Activated B cell treated with CpG ODN at 0.5 μM for 24 hours (primary cell): ENCODE measurements at regions not wholly inside any gene's neighbourhood (a gene's known extent, or its start where the extent isn't known, plus 50 kb on each side); places are given as distances from the start of the nearest gene placed in this dataset.

Experiments
- ATAC-seq: fragments of 200-7000 bp; cut with Tn5 transposase; one replicate; pipeline ENCODE4 v1.10.0; 2021; ENCODE audit warnings: low read depth, mild to moderate bottlenecking, moderate library complexity
- CTCF ChIA-PET: fragments of 350-600 bp; sonication (Branson Sonifier 250); formaldehyde crosslinking; loops from one replicate; lab custom pipeline; 2021; ENCODE audit warnings: antibody characterized with exemption; lab: Charles Lee
- POLR2A ChIA-PET: fragments of 350-600 bp; sonication (Branson Sonifier 250); formaldehyde crosslinking; loops from one replicate; lab custom pipeline; 2021; ENCODE audit warnings: antibody characterized with exemption; lab: Charles Lee
- DNase-seq: peaks from one replicate; pipeline ENCODE4 v3.0.0; 2022
- H3K27ac Mint-ChIP-seq: one replicate; pipeline ENCODE4 v1.8.0; 2020; ENCODE audit warnings: mixed read lengths
- H3K27me3 Mint-ChIP-seq: one replicate; pipeline ENCODE4 v1.8.0; 2021; ENCODE audit warnings: mixed read lengths
- H3K36me3 Mint-ChIP-seq: one replicate; pipeline ENCODE4 v1.8.0; 2021; ENCODE audit warnings: low read depth, mixed read lengths
- H3K4me1 Mint-ChIP-seq: one replicate; pipeline ENCODE4 v1.8.0; 2021; ENCODE audit warnings: mixed read lengths
- H3K4me3 Mint-ChIP-seq: one replicate; pipeline ENCODE4 v1.8.0; 2020; ENCODE audit warnings: mild to moderate bottlenecking, mixed read lengths
- H3K9me3 Mint-ChIP-seq: one replicate; pipeline ENCODE4 v1.8.0; 2020; ENCODE audit warnings: mixed read lengths
- intact Hi-C: fragments of 100-400 bp; cut with micrococcal nuclease; formaldehyde crosslinking; loops from one replicate; pipeline ENCODE4 v1.15.1; 2024
- TF ChIP-seq, protein P1 (sequence below): fragments of 200-600 bp; IDR thresholded peaks from one replicate; pipeline ENCODE4 v1.8.0; 2022; ENCODE audit warnings: antibody characterized with exemption, mild to moderate bottlenecking

DNA sequence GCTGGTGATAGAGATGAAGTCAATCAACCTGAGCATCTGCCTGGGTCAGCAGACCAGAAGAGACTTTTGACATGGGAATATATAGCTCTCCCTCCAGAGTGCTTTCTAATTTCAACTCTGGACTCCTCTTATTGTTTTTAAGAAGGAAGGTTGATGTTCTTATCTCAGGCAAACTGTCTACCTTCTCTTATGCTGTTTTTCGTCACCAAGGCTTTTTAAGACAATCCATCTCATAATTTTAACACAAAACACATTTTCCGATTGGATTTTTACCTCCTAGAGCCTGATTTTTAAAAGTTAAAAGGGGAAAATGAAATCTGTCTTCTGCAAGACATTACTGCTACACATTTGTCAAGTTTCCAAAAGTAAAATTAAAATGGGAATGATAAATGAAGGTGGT is 368.7 kb upstream of the MIS18BP1 start:
- Mint-ChIP-seq H3K4me1 (no peaks in the 10 kb centered on the region), H3K9me3 (no peaks in the 10 kb centered on the region), H3K36me3 (no peaks in the 10 kb centered on the region), H3K27ac (no peak overlapping the region), H3K27me3 (no peaks in the 10 kb centered on the region), H3K4me3 (no peak overlapping the region)
- no peak for ATAC-seq
- TF ChIP-seq, protein P1, sequence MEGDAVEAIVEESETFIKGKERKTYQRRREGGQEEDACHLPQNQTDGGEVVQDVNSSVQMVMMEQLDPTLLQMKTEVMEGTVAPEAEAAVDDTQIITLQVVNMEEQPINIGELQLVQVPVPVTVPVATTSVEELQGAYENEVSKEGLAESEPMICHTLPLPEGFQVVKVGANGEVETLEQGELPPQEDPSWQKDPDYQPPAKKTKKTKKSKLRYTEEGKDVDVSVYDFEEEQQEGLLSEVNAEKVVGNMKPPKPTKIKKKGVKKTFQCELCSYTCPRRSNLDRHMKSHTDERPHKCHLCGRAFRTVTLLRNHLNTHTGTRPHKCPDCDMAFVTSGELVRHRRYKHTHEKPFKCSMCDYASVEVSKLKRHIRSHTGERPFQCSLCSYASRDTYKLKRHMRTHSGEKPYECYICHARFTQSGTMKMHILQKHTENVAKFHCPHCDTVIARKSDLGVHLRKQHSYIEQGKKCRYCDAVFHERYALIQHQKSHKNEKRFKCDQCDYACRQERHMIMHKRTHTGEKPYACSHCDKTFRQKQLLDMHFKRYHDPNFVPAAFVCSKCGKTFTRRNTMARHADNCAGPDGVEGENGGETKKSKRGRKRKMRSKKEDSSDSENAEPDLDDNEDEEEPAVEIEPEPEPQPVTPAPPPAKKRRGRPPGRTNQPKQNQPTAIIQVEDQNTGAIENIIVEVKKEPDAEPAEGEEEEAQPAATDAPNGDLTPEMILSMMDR: no peak
- no peak for DNase-seq
- intact Hi-C loops: no loop called here
- ChIA-PET POLR2A (no interaction called here), CTCF (no interaction called here)

DNA sequence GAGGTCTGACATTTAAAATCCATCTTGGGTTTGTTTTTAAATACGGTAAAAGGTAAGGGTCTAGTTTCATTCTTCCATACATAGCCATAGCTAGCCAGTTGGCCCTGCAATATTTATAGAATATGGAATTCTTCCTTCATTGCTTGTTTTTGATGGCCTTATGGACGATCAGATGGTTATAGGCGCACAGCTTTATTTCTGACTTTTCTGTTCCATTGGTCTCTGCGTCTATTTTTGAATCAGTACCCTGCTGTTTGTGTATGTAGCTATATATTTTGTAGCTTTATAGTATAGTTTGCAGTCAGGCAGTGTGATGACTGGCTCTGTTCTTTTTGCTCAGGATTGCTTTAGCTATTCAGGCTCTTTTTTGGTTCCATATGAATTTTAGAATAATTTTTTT is 366.8 kb upstream of the MIS18BP1 start:
- Mint-ChIP-seq H3K27ac (no peak overlapping the region), H3K27me3 (no peaks in the 10 kb centered on the region), H3K4me1 (no peaks in the 10 kb centered on the region), H3K36me3 (no peaks in the 10 kb centered on the region), H3K9me3 (no peaks in the 10 kb centered on the region), H3K4me3 (no peak overlapping the region)
- intact Hi-C loops: no loop called here
- DNase-seq (no peak), ATAC-seq (no peak)
- ChIA-PET POLR2A (no interaction called here), CTCF (no interaction called here)
- TF ChIP-seq, protein P1: no peak

DNA sequence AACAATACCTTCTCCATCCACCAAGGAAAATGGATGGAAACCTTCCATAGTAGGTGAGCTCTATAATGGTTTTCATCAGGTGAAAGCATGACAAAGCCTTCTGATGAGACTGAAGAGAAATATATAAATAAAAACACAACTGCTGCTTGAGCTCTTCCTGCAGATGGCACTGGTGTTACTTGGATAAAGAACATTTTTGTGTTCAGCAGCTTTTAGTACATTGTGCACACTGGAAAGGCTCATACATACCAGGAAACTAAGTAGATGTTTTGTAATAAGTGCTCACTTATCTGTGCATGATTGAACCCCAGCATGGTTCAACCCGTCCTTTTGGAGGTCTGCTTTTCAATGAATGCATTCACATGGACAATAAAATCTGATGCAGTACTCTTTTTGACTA is 357.3 kb upstream of the MIS18BP1 start:
- POLR2A ChIA-PET: no interaction called here
- Mint-ChIP-seq H3K27me3 (no peaks in the 10 kb centered on the region), H3K36me3 (no peaks in the 10 kb centered on the region), H3K4me1 (no peaks in the 10 kb centered on the region), H3K9me3 (peaks cover 3% of the 10 kb centered on the region), H3K4me3 (no peak overlapping the region), H3K27ac (no peak overlapping the region)
- ATAC-seq: no peak
- intact Hi-C loops: no loop called here
- DNase-seq: no peak
- TF ChIP-seq, protein P1: no peak
- CTCF ChIA-PET: no interaction called here

DNA sequence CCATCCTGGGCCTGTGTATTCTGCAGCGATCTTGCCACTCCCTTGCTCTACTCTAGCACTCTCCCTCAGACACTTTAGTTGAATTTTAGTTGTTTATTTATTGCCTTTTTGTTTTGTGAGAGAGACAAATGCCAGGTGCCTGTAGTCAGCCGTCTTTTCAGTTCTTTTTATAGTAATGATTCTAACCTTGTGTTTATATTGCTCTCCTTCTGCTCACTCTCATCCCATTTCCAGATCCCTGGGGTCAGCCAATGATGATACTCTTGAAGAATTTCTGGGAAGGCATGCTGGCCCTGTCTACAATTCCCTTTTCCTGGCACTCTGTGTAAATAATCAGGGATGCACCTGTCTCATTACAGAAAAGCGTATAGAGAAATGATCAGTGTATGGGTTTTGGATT is 334.1 kb upstream of the MIS18BP1 start:
- POLR2A ChIA-PET: no interaction called here
- intact Hi-C loops: no loop called here
- Mint-ChIP-seq H3K36me3 (no peaks in the 10 kb centered on the region), H3K27ac (no peak overlapping the region), H3K4me1 (no peaks in the 10 kb centered on the region), H3K27me3 (no peaks in the 10 kb centered on the region), H3K9me3 (peaks cover 17% of the 10 kb centered on the region), H3K4me3 (no peak overlapping the region)
- CTCF ChIA-PET: no interaction called here
- ATAC-seq (no peak), DNase-seq (no peak)
- TF ChIP-seq, protein P1: no peak

DNA sequence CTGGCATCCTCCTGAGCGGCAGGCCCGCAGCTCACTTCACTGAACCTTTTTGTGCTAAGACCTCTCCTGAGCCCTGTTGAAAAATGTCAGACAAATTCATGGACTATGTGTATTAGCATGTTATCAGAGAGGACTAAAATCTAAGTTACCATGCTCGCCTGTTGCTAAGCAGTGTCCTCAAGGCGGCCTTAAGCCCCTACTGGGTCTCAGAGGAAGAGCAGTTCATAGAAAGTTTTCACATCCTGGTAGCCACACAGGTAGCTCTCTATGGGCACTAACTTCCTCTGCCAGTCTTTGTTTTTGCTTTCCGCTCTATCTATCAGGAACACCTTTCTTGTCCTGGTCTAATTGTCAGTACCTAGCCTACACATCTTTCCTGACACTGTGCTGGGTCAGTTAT is 306.6 kb upstream of the MIS18BP1 start:
- CTCF ChIA-PET: no interaction called here
- Mint-ChIP-seq H3K36me3 (no peaks in the 10 kb centered on the region), H3K27ac (no peak overlapping the region), H3K4me1 (no peaks in the 10 kb centered on the region), H3K9me3 (no peaks in the 10 kb centered on the region), H3K4me3 (no peak overlapping the region), H3K27me3 (no peaks in the 10 kb centered on the region)
- TF ChIP-seq, protein P1: no peak
- POLR2A ChIA-PET: no interaction called here
- intact Hi-C loops: no loop called here
- ATAC-seq (no peak), DNase-seq (no peak)
